K562 (cell line): ENCODE measurements at regions not wholly inside any gene's neighbourhood (a gene's known extent, or its start where the extent isn't known, plus 50 kb on each side); places are given as distances from the start of the nearest gene placed in this dataset.

Experiments
- ATAC-seq: fragments of 200-7000 bp; cut with Tn5 transposase; 3 replicates; pipeline ENCODE4 v1.9.1; 2020; ENCODE audit warnings: moderate library complexity
- BruUV-seq: library from RNA; stranded (reverse); fragments of 400-500 nt; replicated peaks from 2 replicates; lab custom pipeline; 2021; lab: Mats Ljungman, UMichigan
- CTCF ChIA-PET: fragments of 300-600 bp; formaldehyde crosslinking; extraction: SDS; loops from one replicate; lab custom pipeline; 2021; ENCODE audit warnings: low intra/inter-chr PET ratio; lab: Yijun Ruan, JAX
- POLR2A ChIA-PET: fragments of 300-600, 350-650 bp; sonication (Branson Sonifier 250); formaldehyde crosslinking; extraction: SDS; loops from one replicate; lab custom pipeline; 2021; ENCODE audit warnings: antibody characterized with exemption, inconsistent platforms; lab: Yijun Ruan, JAX
- DNase-seq, 4 experiments: peaks; one replicate each; pipeline versions ENCODE4 v3.0.0 to v3.0.0-alpha.2; 2011 to 2018; ENCODE audit warnings: low spot score in 3 of 4, mixed read lengths in 3 of 4; ENCODE audit errors: extremely low read depth in 1 of 4
- FAIRE-seq: peaks from 2 replicates; lab custom pipeline; 2011; peaks lifted over from hg19 to GRCh38; lab: Jason Lieb, UNC
- H2AFZ ChIP-seq: 2 replicates; pipeline ENCODE4 v1.6.0; 2011; ENCODE audit warnings: low read depth, low read length, control low read depth, inconsistent platforms
- H3K27ac ChIP-seq: fragments of 200-600 bp; 3 replicates; pipeline ENCODE4 v1.8.0; 2011; ENCODE audit warnings: low read depth, mild to moderate bottlenecking, control low read depth, inconsistent platforms, low read length, moderate library complexity, mixed read lengths; ENCODE audit errors: extremely low read depth
- H3K27me3 ChIP-seq, 2 experiments: fragments of 300-600 bp in 1 of 2; 2 replicates in 1 of 2; 3 replicates in 1 of 2; pipeline versions ENCODE4 v1.6.0 to v1.8.0; 2011; ENCODE audit warnings: inconsistent platforms in 2 of 2, low read length in 2 of 2, mild to moderate bottlenecking in 1 of 2, mixed read lengths in 1 of 2, moderate library complexity in 1 of 2; ENCODE audit not compliant: control insufficient read depth in 2 of 2, insufficient read depth in 2 of 2
- H3K36me3 ChIP-seq: fragments of 300-600 bp; 3 replicates; pipeline ENCODE4 v1.8.0; 2011; ENCODE audit warnings: mild to moderate bottlenecking, low read length, inconsistent platforms; ENCODE audit not compliant: control insufficient read depth, insufficient read depth
- H3K4me1 ChIP-seq, 2 experiments: fragments of 200-600 bp in 1 of 2; replicated peaks in 1 of 2; 2 replicates in 1 of 2; 3 replicates in 1 of 2; pipeline versions ENCODE4 v1.5.1 to v1.8.0; 2011; ENCODE audit warnings: inconsistent platforms in 2 of 2, low read length in 2 of 2, mild to moderate bottlenecking in 1 of 2, mixed read lengths in 1 of 2, moderate library complexity in 1 of 2; ENCODE audit not compliant: control insufficient read depth in 2 of 2, insufficient read depth in 2 of 2
- H3K4me2 ChIP-seq: 2 replicates; pipeline ENCODE4 v1.6.1; 2011; ENCODE audit warnings: low read length, control low read depth, inconsistent platforms, mixed read lengths; ENCODE audit not compliant: insufficient read depth
- H3K4me3 ChIP-seq: fragments of 200-600 bp; sonication (generic), shearing (Covaris generic); 2 replicates; pipeline ENCODE4 v1.5.1; 2016; ENCODE audit warnings: control low read depth, inconsistent platforms
- H3K79me2 ChIP-seq: fragments of 200-600 bp; 3 replicates; pipeline ENCODE4 v1.8.0; 2011; ENCODE audit warnings: low read length, inconsistent platforms; ENCODE audit not compliant: control insufficient read depth, insufficient read depth
- H3K9ac ChIP-seq, 2 experiments: 2 replicates each; pipeline versions ENCODE4 v1.6.0 to v1.6.1; 2011; ENCODE audit warnings: low read depth in 2 of 2, low read length in 2 of 2, control low read depth in 1 of 2, inconsistent platforms in 1 of 2, mild to moderate bottlenecking in 1 of 2, mixed read lengths in 1 of 2; ENCODE audit not compliant: insufficient read depth in 1 of 2
- H3K9me1 ChIP-seq: one replicate; pipeline ENCODE4 v1.6.0; 2011; ENCODE audit warnings: inconsistent platforms, mild to moderate bottlenecking, low read length, moderate library complexity; ENCODE audit not compliant: control insufficient read depth, insufficient read depth
- H3K9me3 ChIP-seq: replicated peaks from 2 replicates; pipeline ENCODE4 v1.5.1; 2011; ENCODE audit warnings: low read depth, low read length, inconsistent platforms; ENCODE audit not compliant: control insufficient read depth, insufficient read depth
- H4K20me1 ChIP-seq: replicated peaks from 2 replicates; pipeline ENCODE4 v1.6.1; 2011; ENCODE audit warnings: low read length, inconsistent platforms, mixed read lengths; ENCODE audit not compliant: control insufficient read depth, insufficient read depth
- AFF1 ChIP-seq, 2 experiments: fragments of 450-650 bp; IDR thresholded peaks; 2 replicates each; pipeline ENCODE4 v1.6.1; 2018; ENCODE audit warnings: mild to moderate bottlenecking in 2 of 2, low read depth in 1 of 2; ENCODE audit not compliant: partially characterized antibody in 2 of 2
- E2F5 ChIP-seq: sonication (generic); formaldehyde crosslinking; IDR thresholded peaks from 2 replicates; pipeline ENCODE4 v1.8.0; 2022; ENCODE audit warnings: mild to moderate bottlenecking, missing genetic modification reagents
- HNRNPH1 ChIP-seq: fragments of 200-400 bp; formaldehyde crosslinking; optimal IDR thresholded peaks from 2 replicates; pipeline ENCODE3; 2017; ENCODE audit warnings: low read depth, mild to moderate bottlenecking, low read length, moderate library complexity
- IRF2 ChIP-seq: sonication (generic); formaldehyde crosslinking; IDR thresholded peaks from 2 replicates; pipeline ENCODE4 v1.8.1; 2022; ENCODE audit warnings: mild to moderate bottlenecking, missing genetic modification reagents
- SMAD1 ChIP-seq: fragments of 150-350 bp; IDR thresholded peaks from 2 replicates; pipeline ENCODE4 v1.6.1; 2014; ENCODE audit warnings: low read length, low read depth; ENCODE audit not compliant: partially characterized antibody
- TCFL5 ChIP-seq: fragments of 250-450 bp; sonication (Bioruptor Pico); conservative IDR thresholded peaks from 2 replicates; pipeline ENCODE4 v1.6.1; 2021; ENCODE audit warnings: mild to moderate bottlenecking, moderate library complexity, matching md5 sums
- TEAD2 ChIP-seq: fragments of 450-650 bp; IDR thresholded peaks from 2 replicates; pipeline ENCODE4 v1.6.1; 2016; ENCODE audit warnings: missing genetic modification characterization, control low read depth, missing compliant biosample characterization
- VEZF1 ChIP-seq: fragments of 200-800 bp; sonication (Bioruptor generic); IDR thresholded peaks from 2 replicates; pipeline ENCODE4 v1.6.1; 2017; ENCODE audit warnings: missing genetic modification characterization, missing compliant biosample characterization
- ZC3H4 ChIP-seq: sonication (generic); formaldehyde crosslinking; IDR thresholded peaks from 2 replicates; pipeline ENCODE4 v1.9.0; 2021; ENCODE audit warnings: missing genetic modification reagents, borderline replicate concordance
- ZNF384 ChIP-seq: IDR thresholded peaks from 2 replicates; pipeline ENCODE4 v1.6.1; 2012; ENCODE audit warnings: low read depth, low read length, improper control_type of control experiment
- WGBS: fragments of 100-300 bp; shearing (Covaris generic); methylation state at CpG from one replicate; pipeline ENCODE4 v1.1.6; 2016; ENCODE audit warnings: low coverage, mixed read lengths; ENCODE audit not compliant: insufficient coverage; ENCODE audit errors: missing lambda C conversion rate; 5-methylcytosine and 5-hydroxymethylcytosine counted together
- in situ Hi-C: fragments of 300-500 bp; cut with MboI; formaldehyde crosslinking; loops from 4 replicates; pipeline ENCODE4 v1.15.0; 2018; ENCODE audit warnings: inconsistent platforms, mixed read lengths
- intact Hi-C: fragments of 100-400 bp; cut with micrococcal nuclease; formaldehyde crosslinking; loops from 2 replicates; pipeline ENCODE4 v1.14.2; 2022

- H3K4me1 ChIP-seq, result no peaks in the 10 kb centered on the region
- in situ Hi-C loops (no loop called here), intact Hi-C loops (no loop called here)
- ChIA-PET CTCF (no interaction called here), POLR2A (no interaction called here)
- H3K27me3 ChIP-seq, result no peaks in the 10 kb centered on the region
- H3K27ac ChIP-seq, result no peak overlapping the region
- no peak overlapping the region for H3K4me3 ChIP-seq
- H3K79me2 ChIP-seq, result no peaks in the 10 kb centered on the region
- no TSS peak for BruUV-seq
- no peak overlapping the region for H3K9ac ChIP-seq
- WGBS, result 0% methylated on average over 2 of the region's 2 CpGs
- TF ChIP-seq IRF2 (CRISPR knock-in tag) (no peak), ZNF384 (no peak), TCFL5 (CRISPR knock-in tag) (no peak), E2F5 (no peak), HNRNPH1 (no peak), AFF1 (IDR thresholded peaks at IDR 0.05; ENCODE audit: low read depth in 1 of 2, partially characterized antibody in 2 of 2) (no peak), SMAD1 (no peak), VEZF1 (CRISPR knock-in tag) (no peak), TEAD2 (tag) (no peak), ZC3H4 (no peak)
- H3K9me3 ChIP-seq, result 0 out of 2 replicates have a peak, but pooled peaks cover 2% of the 10 kb centered on the region
- no peak for FAIRE-seq
- H3K36me3 ChIP-seq, result no peaks in the 10 kb centered on the region
- H3K4me2 ChIP-seq, result no peak overlapping the region
- DNase-seq, result no peak
- H2AFZ ChIP-seq, result no peak overlapping the region
- H3K9me1 ChIP-seq, result no peaks in the 10 kb centered on the region
- no peaks in the 10 kb centered on the region for H4K20me1 ChIP-seq
- ATAC-seq, result no peak
Observed at GRCh38 chr4:33107814-33108213, 2387.6 kb downstream of the PCDH7 start.
